GM23248 (cell line): ENCODE measurements at regions not wholly inside any gene's neighbourhood (a gene's known extent, or its start where the extent isn't known, plus 50 kb on each side); places are given as distances from the start of the nearest gene placed in this dataset.

Experiments
- DNase-seq: peaks from one replicate; pipeline ENCODE4 v3.0.0-alpha.2; 2015
- H2AFZ ChIP-seq: fragments of 200-600 bp; sonication (generic); 2 replicates; pipeline ENCODE4 v1.6.1; 2016; ENCODE audit warnings: antibody characterized with exemption
- H3F3A ChIP-seq: fragments of 200-600 bp; sonication (generic); 2 replicates; pipeline ENCODE4 v1.6.1; 2016; ENCODE audit warnings: mild to moderate bottlenecking, antibody characterized with exemption, mixed run types; ENCODE audit not compliant: insufficient read depth
- H3K27ac ChIP-seq: fragments of 200-600 bp; sonication (generic); 2 replicates; pipeline ENCODE4 v1.5.1; 2016; ENCODE audit warnings: mild to moderate bottlenecking
- H3K27me3 ChIP-seq: fragments of 200-600 bp; sonication (generic); replicated peaks from 2 replicates; pipeline ENCODE4 v1.6.1; 2016; ENCODE audit warnings: mild to moderate bottlenecking; ENCODE audit not compliant: insufficient read depth
- H3K36me3 ChIP-seq: fragments of 200-600 bp; sonication (generic); 2 replicates; pipeline ENCODE4 v1.6.1; 2016; ENCODE audit warnings: low read depth, mild to moderate bottlenecking
- H3K4me1 ChIP-seq: fragments of 200-600 bp; sonication (generic); 2 replicates; pipeline ENCODE4 v1.6.1; 2016; ENCODE audit warnings: mild to moderate bottlenecking; ENCODE audit not compliant: insufficient read depth
- H3K4me2 ChIP-seq: fragments of 200-600 bp; sonication (generic); one replicate; pipeline ENCODE4 v1.6.1; 2016; ENCODE audit warnings: mild to moderate bottlenecking; ENCODE audit not compliant: unreplicated experiment
- H3K4me3 ChIP-seq: fragments of 200-600 bp; sonication (generic); 2 replicates; pipeline ENCODE4 v1.5.1; 2016; ENCODE audit warnings: mild to moderate bottlenecking
- H3K79me2 ChIP-seq: fragments of 200-600 bp; sonication (generic); 2 replicates; pipeline ENCODE4 v1.6.1; 2016; ENCODE audit warnings: mild to moderate bottlenecking; ENCODE audit not compliant: insufficient read depth
- H3K9ac ChIP-seq: fragments of 200-600 bp; sonication (generic); 2 replicates; pipeline ENCODE4 v1.6.1; 2016; ENCODE audit warnings: mild to moderate bottlenecking
- H3K9me2 ChIP-seq: fragments of 200-600 bp; sonication (generic); 2 replicates; pipeline ENCODE4 v1.6.1; 2016; ENCODE audit warnings: mixed run types, mild to moderate bottlenecking, moderate library complexity; ENCODE audit not compliant: insufficient read depth
- H3K9me3 ChIP-seq: fragments of 200-600 bp; sonication (generic); one replicate; pipeline ENCODE4 v1.6.1; 2017; ENCODE audit warnings: low read depth
- H4K20me1 ChIP-seq: fragments of 200-600 bp; sonication (generic); 2 replicates; pipeline ENCODE4 v1.6.0; 2016; ENCODE audit not compliant: insufficient read depth
- EZH2 ChIP-seq: fragments of 200-600 bp; sonication (generic); IDR thresholded peaks from 2 replicates; pipeline ENCODE4 v1.6.1; 2018; ENCODE audit warnings: antibody characterized with exemption, mild to moderate bottlenecking; ENCODE audit not compliant: insufficient read depth, poor library complexity, severe bottlenecking
- EZH2phosphoT487 ChIP-seq: fragments of 200-600 bp; sonication (generic); IDR thresholded peaks from 2 replicates; pipeline ENCODE4 v1.6.1; 2018; ENCODE audit warnings: antibody characterized with exemption, moderate library complexity, mild to moderate bottlenecking, low read depth; ENCODE audit not compliant: insufficient read depth
- WGBS, 2 experiments: methylation state at CpG; one replicate each; pipeline ENCODE4 v1.1.6; 2015 to 2017; ENCODE audit warnings: low lambda C conversion rate in 2 of 2, low coverage in 1 of 2; ENCODE audit errors: missing lambda C conversion rate in 2 of 2; 5-methylcytosine and 5-hydroxymethylcytosine counted together
- in situ Hi-C: fragments of 300-500 bp; cut with MboI; formaldehyde crosslinking; loops from 2 replicates; pipeline ENCODE4 v1.15.0; 2020

GRCh38 chr14:29459531-29459930, 468.1 kb downstream of the PRKD1 start:
- H4K20me1 ChIP-seq = no peaks in the 10 kb centered on the region
- in situ Hi-C loops = no loop called here
- no peaks in the 10 kb centered on the region for H3K27me3 ChIP-seq
- peaks cover 8% of the 10 kb centered on the region; the same call in 1 of the 2 replicates for H3K4me1 ChIP-seq
- no peak overlapping the region for H3K4me2 ChIP-seq
- H3K36me3 ChIP-seq = no peaks in the 10 kb centered on the region
- no peak overlapping the region for H2AFZ ChIP-seq
- no peaks in the 10 kb centered on the region for H3K79me2 ChIP-seq
- H3F3A ChIP-seq = no peaks in the 10 kb centered on the region
- no peak overlapping the region for H3K9ac ChIP-seq
- no peak overlapping the region for H3K27ac ChIP-seq
- no peak for DNase-seq
- WGBS, 2 experiments = 46 to 48% methylated on average over 5 of the region's 5 CpGs
- H3K9me3 ChIP-seq = no peaks in the 10 kb centered on the region
- TF ChIP-seq EZH2 (no peak), EZH2phosphoT487 (no peak)
- H3K4me3 ChIP-seq = no peak overlapping the region
- H3K9me2 ChIP-seq = no peaks in the 10 kb centered on the region

- peaks cover 8% of the 10 kb centered on the region; the same call in 1 of the 2 replicates for H3K4me1 ChIP-seq
Observed at GRCh38 chr14:29459969-29460560, 467.6 kb downstream of the PRKD1 start.

GRCh38 chr14:29461101-29461500, 466.5 kb downstream of the PRKD1 start:
- H3K4me1 ChIP-seq = peaks cover 8% of the 10 kb centered on the region; the same call in 1 of the 2 replicates
- H3K9ac ChIP-seq = no peak overlapping the region
- H4K20me1 ChIP-seq = no peaks in the 10 kb centered on the region
- H3K79me2 ChIP-seq = no peaks in the 10 kb centered on the region
- no peaks in the 10 kb centered on the region for H3K9me2 ChIP-seq
- no peaks in the 10 kb centered on the region for H3F3A ChIP-seq
- no peaks in the 10 kb centered on the region for H3K36me3 ChIP-seq
- no peaks in the 10 kb centered on the region for H3K27me3 ChIP-seq
- no peak for DNase-seq
- peak overlapping the region; percentile 8; the same call in 1 of the 2 replicates for H2AFZ ChIP-seq
- 60 to 61% methylated on average over 6 of the region's 6 CpGs for WGBS, 2 experiments
- no peak overlapping the region for H3K27ac ChIP-seq
- TF ChIP-seq EZH2phosphoT487 (no peak), EZH2 (no peak)
- no peak overlapping the region for H3K4me3 ChIP-seq
- H3K4me2 ChIP-seq = no peak overlapping the region
- no peaks in the 10 kb centered on the region for H3K9me3 ChIP-seq
- in situ Hi-C loops = no loop called here

More at GRCh38 chr14:29459969-29460560, 467.6 kb downstream of the PRKD1 start:
- in situ Hi-C loops = no loop called here
- Histone ChIP-seq H4K20me1 (no peaks in the 10 kb centered on the region), H3K9ac (no peak overlapping the region), H3K4me3 (no peak overlapping the region), H3K9me3 (no peaks in the 10 kb centered on the region), H3K9me2 (no peaks in the 10 kb centered on the region), H3K4me2 (no peak overlapping the region), H3K79me2 (no peaks in the 10 kb centered on the region), H3K27me3 (no peaks in the 10 kb centered on the region), H3F3A (no peaks in the 10 kb centered on the region), H3K27ac (no peak overlapping the region), H3K36me3 (no peaks in the 10 kb centered on the region), H2AFZ (no peak overlapping the region)
- TF ChIP-seq EZH2phosphoT487 (no peak), EZH2 (no peak)
- DNase-seq = no peak
- WGBS, 2 experiments = 64 to 67% methylated on average over 4 of the region's 4 CpGs

- Histone ChIP-seq H3K27me3 (no peaks in the 10 kb centered on the region), H3K4me2 (no peak overlapping the region), H3K4me3 (no peak overlapping the region), H3K36me3 (no peaks in the 10 kb centered on the region), H3K27ac (no peak overlapping the region), H3K79me2 (no peaks in the 10 kb centered on the region), H3K4me1 (peaks cover 8% of the 10 kb centered on the region; the same call in 1 of the 2 replicates), H3K9me3 (no peaks in the 10 kb centered on the region), H4K20me1 (no peaks in the 10 kb centered on the region), H2AFZ (no peak overlapping the region), H3K9ac (no peak overlapping the region), H3K9me2 (no peaks in the 10 kb centered on the region), H3F3A (no peaks in the 10 kb centered on the region)
- in situ Hi-C loops = no loop called here
- no peak for DNase-seq
- WGBS, 2 experiments = 24 to 42% methylated on average over 1 of the region's 1 CpG
- no peak for TF ChIP-seq EZH2
- TF ChIP-seq EZH2phosphoT487 = no peak
Observed at GRCh38 chr14:29461506-29461905, 466.1 kb downstream of the PRKD1 start.

GRCh38 chr14:29462321-29462720, 465.3 kb downstream of the PRKD1 start:
- H2AFZ ChIP-seq = no peak overlapping the region
- no peak overlapping the region for H3K4me3 ChIP-seq
- no peaks in the 10 kb centered on the region for H4K20me1 ChIP-seq
- H3K9ac ChIP-seq = no peak overlapping the region
- no peak overlapping the region for H3K27ac ChIP-seq
- H3K9me3 ChIP-seq = no peaks in the 10 kb centered on the region
- peaks cover 8% of the 10 kb centered on the region; the same call in 1 of the 2 replicates for H3K4me1 ChIP-seq
- no peaks in the 10 kb centered on the region for H3F3A ChIP-seq
- no peak overlapping the region for H3K4me2 ChIP-seq
- in situ Hi-C loops = no loop called here
- H3K79me2 ChIP-seq = no peaks in the 10 kb centered on the region
- H3K27me3 ChIP-seq = no peaks in the 10 kb centered on the region
- no peaks in the 10 kb centered on the region for H3K9me2 ChIP-seq
- H3K36me3 ChIP-seq = no peaks in the 10 kb centered on the region
- no peak for DNase-seq
- WGBS, 2 experiments = 16 to 46% methylated on average over 1 of the region's 1 CpG
- no peak for TF ChIP-seq EZH2
- no peak for TF ChIP-seq EZH2phosphoT487
